Hepatocyte (in vitro differentiated cells): ENCODE measurements at regions not wholly inside any gene's neighbourhood (a gene's known extent, or its start where the extent isn't known, plus 50 kb on each side); places are given as distances from the start of the nearest gene placed in this dataset.

Experiments
- DNase-seq: peaks from one replicate; pipeline ENCODE4 v3.0.0-alpha.2; 2016; ENCODE audit warnings: low spot score
- H2AFZ ChIP-seq: fragments of 200-600 bp; sonication (generic); 2 replicates; pipeline ENCODE4 v1.6.0; 2016; ENCODE audit warnings: antibody characterized with exemption, mild to moderate bottlenecking
- H3K27ac ChIP-seq: fragments of 200-600 bp; sonication (generic); 2 replicates; pipeline ENCODE4 v1.5.1; 2016; ENCODE audit warnings: mild to moderate bottlenecking
- H3K27me3 ChIP-seq: fragments of 200-600 bp; sonication (generic); 2 replicates; pipeline ENCODE4 v1.6.1; 2016
- H3K36me3 ChIP-seq: fragments of 200-600 bp; sonication (generic); replicated peaks from 2 replicates; pipeline ENCODE4 v1.5.1; 2016; ENCODE audit warnings: low read depth; ENCODE audit not compliant: insufficient read depth
- H3K4me1 ChIP-seq: fragments of 200-600 bp; sonication (generic); 2 replicates; pipeline ENCODE4 v1.5.1; 2016; ENCODE audit warnings: mild to moderate bottlenecking, moderate library complexity; ENCODE audit not compliant: insufficient read depth
- H3K4me2 ChIP-seq: fragments of 200-600 bp; sonication (generic); 2 replicates; pipeline ENCODE4 v1.6.0; 2016
- H3K4me3 ChIP-seq: fragments of 200-600 bp; sonication (generic); 2 replicates; pipeline ENCODE4 v1.5.1; 2016; ENCODE audit warnings: mild to moderate bottlenecking
- H3K79me2 ChIP-seq: fragments of 200-600 bp; sonication (generic); 2 replicates; pipeline ENCODE4 v1.6.0; 2017; ENCODE audit warnings: mild to moderate bottlenecking
- H3K9me2 ChIP-seq: fragments of 200-600 bp; sonication (generic); replicated peaks from 2 replicates; pipeline ENCODE4 v1.6.0; 2017; ENCODE audit warnings: mild to moderate bottlenecking; ENCODE audit not compliant: insufficient read depth
- H3K9me3 ChIP-seq: fragments of 200-600 bp; sonication (generic); 2 replicates; pipeline ENCODE4 v1.5.1; 2016; ENCODE audit warnings: low read depth, mild to moderate bottlenecking
- H4K20me1 ChIP-seq: fragments of 200-600 bp; sonication (generic); 2 replicates; pipeline ENCODE4 v1.6.0; 2016; ENCODE audit warnings: mild to moderate bottlenecking; ENCODE audit not compliant: insufficient read depth, poor library complexity, severe bottlenecking
- CTCF ChIP-seq: fragments of 200-600 bp; sonication (generic); IDR thresholded peaks from 2 replicates; pipeline ENCODE4 v1.5.1; 2016; ENCODE audit warnings: antibody characterized with exemption, mild to moderate bottlenecking; ENCODE audit not compliant: poor library complexity
- EZH2 ChIP-seq: fragments of 200-600 bp; sonication (generic); IDR thresholded peaks from 2 replicates; pipeline ENCODE4 v1.6.1; 2016; ENCODE audit warnings: antibody characterized with exemption, mild to moderate bottlenecking, borderline replicate concordance
- EZH2phosphoT487 ChIP-seq: fragments of 200-600 bp; sonication (generic); IDR thresholded peaks from one replicate; pipeline ENCODE4 v1.6.1; 2018; ENCODE audit warnings: antibody characterized with exemption, mild to moderate bottlenecking, low read depth, moderate library complexity; ENCODE audit not compliant: unreplicated experiment, severe bottlenecking
- WGBS: methylation state at CpG from one replicate; pipeline ENCODE4 v1.1.6; 2016; ENCODE audit warnings: low lambda C conversion rate; ENCODE audit errors: missing lambda C conversion rate; 5-methylcytosine and 5-hydroxymethylcytosine counted together

- Histone ChIP-seq H3K9me3 (no peaks in the 10 kb centered on the region), H2AFZ (no peak overlapping the region), H3K27me3 (no peaks in the 10 kb centered on the region), H3K36me3 (no peaks in the 10 kb centered on the region), H3K4me1 (no peaks in the 10 kb centered on the region), H3K4me2 (no peak overlapping the region), H3K79me2 (no peaks in the 10 kb centered on the region), H4K20me1 (no peaks in the 10 kb centered on the region), H3K4me3 (no peak overlapping the region), H3K27ac (no peak overlapping the region), H3K9me2 (no peaks in the 10 kb centered on the region)
- no peak for TF ChIP-seq CTCF
- no peak for TF ChIP-seq EZH2
- no peak for TF ChIP-seq EZH2phosphoT487
- no peak for DNase-seq
- WGBS: 60% methylated on average over 6 of the region's 6 CpGs
These were observed 52.7 kb upstream of the FRMPD3 start for GRCh38 chrX:107396783-107397182.

GRCh38 chrX:107398115-107398514 lies 51.3 kb upstream of the FRMPD3 start:
- H3K9me3 ChIP-seq: no peaks in the 10 kb centered on the region
- H3K4me2 ChIP-seq: no peak overlapping the region
- no peak overlapping the region for H3K27ac ChIP-seq
- H3K36me3 ChIP-seq: no peaks in the 10 kb centered on the region
- no peak for TF ChIP-seq CTCF
- no peak for TF ChIP-seq EZH2phosphoT487
- no peak for TF ChIP-seq EZH2
- H3K4me3 ChIP-seq: no peak overlapping the region
- H3K27me3 ChIP-seq: no peaks in the 10 kb centered on the region
- no peaks in the 10 kb centered on the region for H3K79me2 ChIP-seq
- no peak for DNase-seq
- no peaks in the 10 kb centered on the region for H3K9me2 ChIP-seq
- H3K4me1 ChIP-seq: no peaks in the 10 kb centered on the region
- H2AFZ ChIP-seq: no peak overlapping the region
- no peaks in the 10 kb centered on the region for H4K20me1 ChIP-seq
